C4-2B (cell line): ENCODE measurements at regions not wholly inside any gene's neighbourhood (a gene's known extent, or its start where the extent isn't known, plus 50 kb on each side); places are given as distances from the start of the nearest gene placed in this dataset.

Source experiments
- H3K27ac ChIP-seq: fragments of 450-650 bp; 2 replicates; pipeline ENCODE4 v1.5.1; 2017
- ZFX ChIP-seq: fragments of 450-650 bp; IDR thresholded peaks from 2 replicates; pipeline ENCODE4 v1.6.1; 2017
- TF ChIP-seq, protein P1 (sequence below): fragments of 450-650 bp; conservative IDR thresholded peaks from 2 replicates; pipeline ENCODE4 v1.5.1; 2017; ENCODE audit warnings: mild to moderate bottlenecking

- TF ChIP-seq ZFX, result no peak
- TF ChIP-seq, protein P1, sequence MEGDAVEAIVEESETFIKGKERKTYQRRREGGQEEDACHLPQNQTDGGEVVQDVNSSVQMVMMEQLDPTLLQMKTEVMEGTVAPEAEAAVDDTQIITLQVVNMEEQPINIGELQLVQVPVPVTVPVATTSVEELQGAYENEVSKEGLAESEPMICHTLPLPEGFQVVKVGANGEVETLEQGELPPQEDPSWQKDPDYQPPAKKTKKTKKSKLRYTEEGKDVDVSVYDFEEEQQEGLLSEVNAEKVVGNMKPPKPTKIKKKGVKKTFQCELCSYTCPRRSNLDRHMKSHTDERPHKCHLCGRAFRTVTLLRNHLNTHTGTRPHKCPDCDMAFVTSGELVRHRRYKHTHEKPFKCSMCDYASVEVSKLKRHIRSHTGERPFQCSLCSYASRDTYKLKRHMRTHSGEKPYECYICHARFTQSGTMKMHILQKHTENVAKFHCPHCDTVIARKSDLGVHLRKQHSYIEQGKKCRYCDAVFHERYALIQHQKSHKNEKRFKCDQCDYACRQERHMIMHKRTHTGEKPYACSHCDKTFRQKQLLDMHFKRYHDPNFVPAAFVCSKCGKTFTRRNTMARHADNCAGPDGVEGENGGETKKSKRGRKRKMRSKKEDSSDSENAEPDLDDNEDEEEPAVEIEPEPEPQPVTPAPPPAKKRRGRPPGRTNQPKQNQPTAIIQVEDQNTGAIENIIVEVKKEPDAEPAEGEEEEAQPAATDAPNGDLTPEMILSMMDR, result no peak
- no peak overlapping the region for H3K27ac ChIP-seq
These were observed 117.9 kb downstream of the TLE3 start for GRCh38 chr15:69979783-69980182.

DNA sequence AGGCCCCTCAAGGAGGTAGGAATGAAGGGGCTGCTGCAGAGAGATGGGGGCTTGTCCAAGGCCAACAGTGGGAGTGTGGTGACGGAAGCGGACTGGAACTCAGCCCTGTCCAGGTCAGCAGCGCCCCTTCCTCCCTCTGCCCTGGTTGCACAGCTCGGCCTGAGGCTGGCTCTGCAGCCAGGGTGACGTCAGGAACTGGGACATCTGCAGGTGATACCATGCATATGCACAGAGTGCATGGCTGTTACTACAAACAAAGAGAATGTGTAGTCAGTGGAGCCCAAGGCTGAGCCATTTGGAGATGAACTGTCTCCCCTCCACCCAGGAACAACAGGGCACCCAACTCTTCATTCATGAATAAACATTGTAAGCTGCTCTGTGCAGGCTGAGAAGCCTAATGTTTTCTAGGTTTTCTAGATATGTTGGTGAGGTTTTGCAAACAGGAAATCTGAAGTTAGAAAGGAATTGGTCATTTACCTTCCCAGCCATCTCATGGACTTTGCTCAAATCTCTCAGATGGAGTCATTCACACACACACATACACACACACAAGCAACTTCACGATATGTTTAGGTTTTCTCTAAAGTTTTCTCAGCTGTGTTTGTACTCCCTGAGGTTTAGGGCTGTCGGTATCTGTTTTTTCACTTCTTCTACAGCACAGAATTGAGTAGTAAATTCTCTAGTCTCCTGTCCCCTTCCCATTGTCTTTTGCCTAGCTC, 117.2 kb downstream of the TLE3 start:
- TF ChIP-seq, protein P1, result no peak
- TF ChIP-seq ZFX, result no peak
- no peak overlapping the region for H3K27ac ChIP-seq

GRCh38 chr15:69982037-69982436, 115.7 kb downstream of the TLE3 start:
- H3K27ac ChIP-seq, result no peak overlapping the region
- no peak for TF ChIP-seq ZFX
- TF ChIP-seq, protein P1, result no peak

DNA sequence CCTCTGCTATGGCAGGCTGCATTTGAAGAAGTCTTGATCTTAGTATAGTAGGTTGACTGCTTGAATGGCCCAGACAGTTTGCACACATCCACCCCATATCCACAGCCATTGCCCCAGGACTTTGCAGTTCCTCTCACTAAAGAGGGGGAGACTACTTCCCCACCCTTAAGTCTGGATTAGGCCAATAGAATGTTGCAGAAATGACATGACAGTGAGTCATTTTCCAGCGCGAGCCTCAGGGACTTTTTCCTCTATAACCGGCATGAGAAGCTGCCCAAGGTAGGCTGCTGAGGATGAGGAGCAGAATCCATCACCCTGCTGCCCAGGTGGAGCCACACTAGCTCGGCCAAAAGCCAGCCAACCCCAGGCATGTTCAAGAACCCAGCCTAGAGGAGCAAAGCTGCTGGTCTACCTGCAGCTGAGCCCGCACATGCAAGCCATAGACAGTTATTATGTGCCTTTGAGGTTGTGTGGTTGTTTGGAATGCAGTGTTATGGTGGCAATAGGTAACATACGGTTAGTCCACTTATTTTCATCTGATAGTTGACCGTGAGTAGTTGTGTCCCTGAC, 113.9 kb downstream of the TLE3 start:
- H3K27ac ChIP-seq, result no peak overlapping the region
- TF ChIP-seq, protein P1, result no peak
- TF ChIP-seq ZFX, result no peak

- TF ChIP-seq ZFX, result no peak
- TF ChIP-seq, protein P1, result no peak
- H3K27ac ChIP-seq, result peak overlapping the region; percentile 67
These were observed 109.9 kb downstream of the TLE3 start for GRCh38 chr15:69987492-69988489.

DNA sequence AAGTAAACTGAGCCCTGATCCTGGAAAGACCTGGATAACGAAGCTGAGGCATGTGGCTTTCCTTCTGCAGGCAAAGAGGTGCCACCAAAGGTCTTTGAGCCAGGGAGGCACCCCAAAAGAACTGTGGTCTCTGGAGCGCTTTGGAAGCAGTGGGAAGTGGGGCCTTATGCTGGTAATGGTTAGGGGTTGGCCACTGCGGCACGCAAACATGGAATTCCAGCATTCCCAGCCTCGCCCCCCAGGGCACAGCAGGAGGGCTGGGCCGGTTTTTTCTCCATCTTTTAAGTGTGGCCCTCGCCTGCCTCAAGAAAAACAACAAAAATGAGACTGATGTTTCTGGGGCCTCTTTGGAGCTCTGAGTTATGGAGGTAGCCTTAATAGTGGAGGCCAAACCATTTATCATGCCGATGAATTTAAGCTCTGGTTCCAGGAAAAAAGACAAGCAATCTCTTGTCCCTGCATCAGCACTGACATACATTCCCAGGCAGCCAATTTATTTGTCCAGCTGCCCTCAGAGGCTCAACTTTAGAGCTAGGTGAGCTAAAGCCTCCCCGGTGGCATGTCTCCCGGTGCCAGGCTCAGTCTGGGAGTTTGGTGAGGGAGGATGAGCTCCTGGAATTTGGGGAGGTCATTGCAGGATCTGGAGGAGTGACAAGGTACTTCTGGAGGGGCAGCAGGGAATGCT, 109.0 kb downstream of the TLE3 start:
- H3K27ac ChIP-seq, result peak overlapping the region; percentile 67
- TF ChIP-seq, protein P1, result no peak
- no peak for TF ChIP-seq ZFX
